IMR-90 (cell line): ENCODE measurements at regions not wholly inside any gene's neighbourhood (a gene's known extent, or its start where the extent isn't known, plus 50 kb on each side); places are given as distances from the start of the nearest gene placed in this dataset.

Experiments
- ATAC-seq: fragments of 200-7000 bp; cut with Tn5 transposase; 2 replicates; pipeline ENCODE4 v1.9.1; 2020; ENCODE audit warnings: low read depth, mild to moderate bottlenecking, moderate library complexity
- BruUV-seq: library from RNA; stranded (reverse); fragments of 400-500 nt; replicated peaks from 2 replicates; lab custom pipeline; 2021; lab: Mats Ljungman, UMichigan
- CTCF ChIA-PET: fragments of 300-600 bp; formaldehyde crosslinking; extraction: SDS; loops from one replicate; lab custom pipeline; 2021; ENCODE audit warnings: antibody characterized with exemption; lab: Yijun Ruan, JAX
- POLR2A ChIA-PET: fragments of 300-600 bp; sonication (Branson Sonifier 250); formaldehyde crosslinking; loops from one replicate; lab custom pipeline; 2022; ENCODE audit warnings: antibody characterized with exemption; ENCODE audit not compliant: unreplicated experiment; lab: Charles Lee
- DNase-seq: peaks from one replicate; pipeline ENCODE4 v3.0.0; 2013
- H2AFZ ChIP-seq: replicated peaks from 2 replicates; pipeline ENCODE3; 2013; ENCODE audit warnings: low read length, mild to moderate bottlenecking; ENCODE audit not compliant: poor library complexity
- H2AK5ac ChIP-seq: 2 replicates; pipeline ENCODE4 v1.6.1; 2013; ENCODE audit warnings: low read depth, low read length, inconsistent platforms
- H2AK9ac ChIP-seq: replicated peaks from 2 replicates; pipeline ENCODE3; 2013; ENCODE audit warnings: mild to moderate bottlenecking, low read depth, low read length, moderate library complexity; ENCODE audit not compliant: poor library complexity
- H2BK120ac ChIP-seq: 2 replicates; pipeline ENCODE4 v1.6.1; 2013; ENCODE audit warnings: low read depth, low read length, inconsistent platforms
- H2BK15ac ChIP-seq: 3 replicates; pipeline ENCODE4 v1.6.1; 2013; ENCODE audit warnings: low read depth, low read length, inconsistent platforms
- H2BK20ac ChIP-seq: 2 replicates; pipeline ENCODE4 v1.6.1; 2013; ENCODE audit warnings: low read depth, mild to moderate bottlenecking, inconsistent platforms, low read length, moderate library complexity
- H2BK5ac ChIP-seq: 2 replicates; pipeline ENCODE4 v1.6.1; 2013; ENCODE audit warnings: mild to moderate bottlenecking, low read depth, low read length, inconsistent platforms; ENCODE audit not compliant: poor library complexity, severe bottlenecking
- H3K14ac ChIP-seq: replicated peaks from 2 replicates; pipeline ENCODE4 v1.6.1; 2013; ENCODE audit warnings: low read depth, low read length, inconsistent platforms
- H3K18ac ChIP-seq: 2 replicates; pipeline ENCODE4 v1.6.1; 2013; ENCODE audit warnings: low read depth, low read length, control low read depth
- H3K23ac ChIP-seq: 2 replicates; pipeline ENCODE4 v1.6.1; 2013; ENCODE audit warnings: low read depth, low read length, inconsistent platforms
- H3K27ac ChIP-seq: 2 replicates; pipeline ENCODE4 v1.5.1; 2013; ENCODE audit warnings: mild to moderate bottlenecking, control low read depth, low read length; ENCODE audit not compliant: insufficient read depth
- H3K27me3 ChIP-seq: 2 replicates; pipeline ENCODE4 v1.6.1; 2013; ENCODE audit warnings: low read length; ENCODE audit not compliant: control insufficient read depth, insufficient read depth
- H3K36me3 ChIP-seq: 2 replicates; pipeline ENCODE4 v1.6.1; 2013; ENCODE audit warnings: low read length, mixed read lengths; ENCODE audit not compliant: control insufficient read depth, insufficient read depth
- H3K4ac ChIP-seq: 2 replicates; pipeline ENCODE4 v1.6.1; 2013; ENCODE audit warnings: low read depth, low read length, inconsistent platforms
- H3K4me1 ChIP-seq: 2 replicates; pipeline ENCODE4 v1.6.1; 2013; ENCODE audit warnings: low read length, mixed read lengths; ENCODE audit not compliant: control insufficient read depth, insufficient read depth
- H3K4me2 ChIP-seq: 2 replicates; pipeline ENCODE4 v1.6.1; 2013; ENCODE audit warnings: low read depth, mild to moderate bottlenecking, control low read depth, low read length, moderate library complexity
- H3K4me3 ChIP-seq: 2 replicates; pipeline ENCODE4 v1.5.1; 2013; ENCODE audit warnings: low read depth, mild to moderate bottlenecking, control low read depth, low read length, moderate library complexity; ENCODE audit not compliant: insufficient read depth
- H3K56ac ChIP-seq: 2 replicates; pipeline ENCODE4 v1.6.1; 2013; ENCODE audit warnings: low read length, inconsistent platforms; ENCODE audit not compliant: insufficient read depth; ENCODE audit errors: extremely low read depth
- H3K79me1 ChIP-seq, 2 experiments: 2 replicates each; pipeline ENCODE4 v1.6.1; 2013; ENCODE audit warnings: low read length in 2 of 2, inconsistent platforms in 1 of 2, low read depth in 1 of 2
- H3K9ac ChIP-seq: 2 replicates; pipeline ENCODE4 v1.6.1; 2013; ENCODE audit warnings: low read depth, low read length, control low read depth
- H3K9me1 ChIP-seq: 2 replicates; pipeline ENCODE4 v1.6.1; 2013; ENCODE audit warnings: low read length, inconsistent platforms; ENCODE audit not compliant: insufficient read depth
- H3K9me3 ChIP-seq: 2 replicates; pipeline ENCODE4 v1.6.1; 2013; ENCODE audit warnings: low read length; ENCODE audit not compliant: control insufficient read depth, insufficient read depth
- H4K20me1 ChIP-seq: 2 replicates; pipeline ENCODE4 v1.6.1; 2013; ENCODE audit warnings: low read length, inconsistent platforms; ENCODE audit not compliant: insufficient read depth
- H4K5ac ChIP-seq: 2 replicates; pipeline ENCODE4 v1.6.1; 2013; ENCODE audit warnings: mild to moderate bottlenecking, low read depth, low read length, control low read depth
- H4K8ac ChIP-seq, 2 experiments: 2 replicates each; pipeline ENCODE4 v1.6.1; 2013; ENCODE audit warnings: low read depth in 2 of 2, low read length in 2 of 2, control low read depth in 1 of 2, inconsistent platforms in 1 of 2
- H4K91ac ChIP-seq: 2 replicates; pipeline ENCODE4 v1.6.1; 2013; ENCODE audit warnings: low read depth, low read length, inconsistent platforms; ENCODE audit not compliant: insufficient read depth
- CEBPB ChIP-seq: IDR thresholded peaks from 2 replicates; pipeline ENCODE4 v1.6.1; 2012; ENCODE audit warnings: low read depth, low read length, improper control_type of control experiment
- CTCF ChIP-seq: conservative IDR thresholded peaks from 2 replicates; pipeline ENCODE4 v1.5.1; 2012; ENCODE audit warnings: mild to moderate bottlenecking, low read depth, low read length, improper control_type of control experiment
- FOS ChIP-seq: fragments of 150-350 bp; IDR thresholded peaks from 2 replicates; pipeline ENCODE4 v1.6.1; 2016; ENCODE audit warnings: low read depth, low read length
- MAZ ChIP-seq: IDR thresholded peaks from 2 replicates; pipeline ENCODE4 v1.6.1; 2012; ENCODE audit warnings: low read depth, mild to moderate bottlenecking, low read length, improper control_type of control experiment, moderate library complexity, borderline replicate concordance
- MXI1 ChIP-seq: IDR thresholded peaks from 2 replicates; pipeline ENCODE4 v1.6.1; 2012; ENCODE audit warnings: low read depth, mild to moderate bottlenecking, low read length, moderate library complexity, borderline replicate concordance
- RAD21 ChIP-seq: IDR thresholded peaks from 2 replicates; pipeline ENCODE4 v1.6.1; 2012; ENCODE audit warnings: low read length, improper control_type of control experiment
- RFX5 ChIP-seq: IDR thresholded peaks from 2 replicates; pipeline ENCODE4 v1.8.0; 2012; ENCODE audit warnings: low read depth, mild to moderate bottlenecking, low read length, moderate library complexity
- SMC3 ChIP-seq: fragments of 150-350 bp; IDR thresholded peaks from 2 replicates; pipeline ENCODE4 v1.6.1; 2016; ENCODE audit warnings: low read depth, mild to moderate bottlenecking, antibody characterized with exemption, low read length, moderate library complexity
- WGBS, 2 experiments: methylation state at CpG; one replicate each; pipeline versions ENCODE4 v1.1.5 to v1.1.7; 2013; ENCODE audit warnings: missing lambda C conversion rate in 2 of 2; ENCODE audit not compliant: insufficient read length in 1 of 2; ENCODE audit errors: extremely low coverage in 2 of 2; 5-methylcytosine and 5-hydroxymethylcytosine counted together
- dilution Hi-C: fragments of 300-500 bp; cut with HindIII; formaldehyde crosslinking; loops from one replicate; pipeline ENCODE4 v1.14.3; 2018; ENCODE audit warnings: low sequenced_read_pairs; ENCODE audit not compliant: unreplicated experiment
- in situ Hi-C: fragments of 300-500 bp; cut with MboI; formaldehyde crosslinking; loops from 3 replicates; pipeline ENCODE4 v1.14.3; 2019; ENCODE audit warnings: low sequenced_read_pairs, inconsistent platforms, mixed read lengths
- intact Hi-C: fragments of 100-400 bp; cut with micrococcal nuclease; formaldehyde crosslinking; loops from 2 replicates; pipeline ENCODE4 v1.10.0; 2022

- Histone ChIP-seq H4K5ac (no peak overlapping the region), H2AFZ (no peak overlapping the region), H3K79me1 (no peaks in the 10 kb centered on the region), H3K36me3 (no peaks in the 10 kb centered on the region), H2BK15ac (no peak overlapping the region), H2BK120ac (no peak overlapping the region), H2BK20ac (no peak overlapping the region), H4K8ac (no peak overlapping the region), H3K4me3 (no peak overlapping the region), H3K4me1 (no peaks in the 10 kb centered on the region), H3K18ac (no peak overlapping the region), H2AK5ac (no peak overlapping the region), H3K27ac (no peak overlapping the region), H3K4me2 (no peak overlapping the region), H2BK5ac (no peak overlapping the region), H3K9ac (no peak overlapping the region), H4K91ac (no peak overlapping the region), H2AK9ac (no peak overlapping the region), H4K20me1 (no peaks in the 10 kb centered on the region), H3K4ac (no peak overlapping the region), H3K9me3 (peaks cover 3% of the 10 kb centered on the region; the same call in 1 of the 2 replicates), H3K14ac (no peak overlapping the region), H3K23ac (no peak overlapping the region), H3K56ac (no peak overlapping the region), H3K27me3 (no peaks in the 10 kb centered on the region; the same call in 1 of the 2 replicates), H3K9me1 (no peaks in the 10 kb centered on the region)
- POLR2A ChIA-PET: no interaction called here
- in situ Hi-C loops (no loop called here), dilution Hi-C loops (no loop called here), intact Hi-C loops (no loop called here)
- whole genome bisulfite sequencing, 2 experiments: no CpG with 5 or more reads among the region's 5 CpGs
- no peak for ATAC-seq
- no TSS peak for BruUV-seq
- CTCF ChIA-PET: no interaction called here
- TF ChIP-seq MXI1 (no peak), MAZ (no peak), FOS (no peak), RFX5 (no peak), SMC3 (no peak), CTCF (no peak), CEBPB (no peak), RAD21 (no peak)
- DNase-seq: no peak
These were observed 149.1 kb upstream of the DPP10 start for GRCh38 chr2:114293355-114293754.
